A549 (cell line): ENCODE measurements at regions not wholly inside any gene's neighbourhood (a gene's known extent, or its start where the extent isn't known, plus 50 kb on each side); places are given as distances from the start of the nearest gene placed in this dataset.

Experiments used
- ATAC-seq, 2 experiments: fragments of 200-7000 bp in 1 of 2; fragments of >200 bp in 1 of 2; cut with Nextera tagmentation in 1 of 2; cut with Tn5 transposase in 1 of 2; 3 replicates each; pipeline versions ENCODE4 v1.8.0 to v1.9.1; 2018 to 2020; ENCODE audit warnings: mild to moderate bottlenecking in 1 of 2, moderate library complexity in 1 of 2
- CTCF ChIA-PET: fragments of 300-600 bp; sonication (Branson Sonifier 250); formaldehyde crosslinking; extraction: SDS; loops from one replicate; lab custom pipeline; 2021; ENCODE audit warnings: antibody characterized with exemption, inconsistent platforms; lab: Yijun Ruan, JAX
- POLR2A ChIA-PET: fragments of 350-600 bp; formaldehyde crosslinking; extraction: SDS; loops from one replicate; lab custom pipeline; 2021; ENCODE audit warnings: antibody characterized with exemption, inconsistent platforms; lab: Yijun Ruan, JAX
- DNase-seq, 2 experiments: peaks; one replicate each; pipeline versions ENCODE4 v3.0.0 to v3.0.0-alpha.2; 2011 to 2016; ENCODE audit warnings: low read depth in 1 of 2, low spot score in 1 of 2
- FAIRE-seq: peaks from 2 replicates; lab custom pipeline; 2011; peaks lifted over from hg19 to GRCh38; lab: Jason Lieb, UNC
- H3K27ac ChIP-seq, 2 experiments: fragments of >200 bp; sonication (Bioruptor Twin); formaldehyde crosslinking; 3 replicates each; pipeline ENCODE4 v1.5.1; 2016 to 2017
- H3K4me1 ChIP-seq: fragments of >200 bp; sonication (Bioruptor Twin); formaldehyde crosslinking; 3 replicates; pipeline ENCODE4 v1.6.1; 2016
- H3K4me2 ChIP-seq: fragments of >200 bp; sonication (Bioruptor Twin); formaldehyde crosslinking; 3 replicates; pipeline ENCODE4 v1.6.1; 2016
- H3K4me3 ChIP-seq: fragments of >200 bp; sonication (Bioruptor Twin); formaldehyde crosslinking; 3 replicates; pipeline ENCODE4 v1.5.1; 2016
- H3K9me3 ChIP-seq: fragments of >200 bp; sonication (Bioruptor Twin); formaldehyde crosslinking; 3 replicates; pipeline ENCODE4 v1.6.1; 2016
- BCL3 ChIP-seq: fragments of >200 bp; sonication (Bioruptor Twin); formaldehyde crosslinking; IDR thresholded peaks from 3 replicates; pipeline ENCODE4 v1.6.1; 2016
- CBX8 ChIP-seq: fragments of 200-600 bp; sonication (generic); IDR thresholded peaks from 2 replicates; pipeline ENCODE4 v1.6.1; 2016
- CEBPB ChIP-seq, 2 experiments: fragments of >200 bp in 1 of 2; sonication (Bioruptor Twin) in 1 of 2; formaldehyde crosslinking in 1 of 2; IDR thresholded peaks; 2 replicates each; pipeline ENCODE4 v1.6.1; 2012 to 2016
- CHD2 ChIP-seq: fragments of 150-350 bp; IDR thresholded peaks from 2 replicates; pipeline ENCODE4 v1.6.1; 2014; ENCODE audit warnings: low read length; ENCODE audit not compliant: partially characterized antibody
- CHD4 ChIP-seq: fragments of 200-600 bp; sonication (generic); IDR thresholded peaks from 2 replicates; pipeline ENCODE4 v1.6.1; 2016; ENCODE audit warnings: antibody characterized with exemption, mild to moderate bottlenecking, borderline replicate concordance
- EHMT2 ChIP-seq: fragments of 200-600 bp; sonication (generic); IDR thresholded peaks from 2 replicates; pipeline ENCODE4 v1.6.1; 2016; ENCODE audit warnings: antibody characterized with exemption, low read depth, mild to moderate bottlenecking, moderate library complexity
- FOXS1 ChIP-seq: fragments of 250-450 bp; sonication (Bioruptor Pico); IDR thresholded peaks from 2 replicates; pipeline ENCODE4 v1.5.0; 2020; ENCODE audit warnings: mild to moderate bottlenecking, moderate library complexity
- GATA3 ChIP-seq: IDR thresholded peaks from 2 replicates; pipeline ENCODE4 v1.6.1; 2012; ENCODE audit warnings: borderline replicate concordance
- HDAC2 ChIP-seq: fragments of 200-600 bp; sonication (generic); IDR thresholded peaks from 2 replicates; pipeline ENCODE4 v1.6.1; 2016
- HEYL ChIP-seq: fragments of 250-450 bp; sonication (Bioruptor Pico); IDR thresholded peaks from 2 replicates; pipeline ENCODE4 v1.8.0; 2021; ENCODE audit warnings: mild to moderate bottlenecking, moderate library complexity
- HMGXB4 ChIP-seq: fragments of 250-450 bp; sonication (Bioruptor Pico); IDR thresholded peaks from 2 replicates; pipeline ENCODE4 v1.5.0; 2021; ENCODE audit warnings: mild to moderate bottlenecking, moderate library complexity, borderline replicate concordance
- HOXA7 ChIP-seq: fragments of 250-450 bp; sonication (Bioruptor Pico); IDR thresholded peaks from 2 replicates; pipeline ENCODE4 v1.5.0; 2020; ENCODE audit warnings: mild to moderate bottlenecking, moderate library complexity
- HOXB13 ChIP-seq: fragments of 250-450 bp; sonication (Bioruptor Pico); IDR thresholded peaks from 2 replicates; pipeline ENCODE4 v1.5.0; 2020; ENCODE audit warnings: low read depth, mild to moderate bottlenecking, moderate library complexity
- HOXB5 ChIP-seq: fragments of 250-450 bp; sonication (Bioruptor Pico); IDR thresholded peaks from 2 replicates; pipeline ENCODE4 v1.5.0; 2020; ENCODE audit warnings: mild to moderate bottlenecking, moderate library complexity
- MAX ChIP-seq: IDR thresholded peaks from 2 replicates; pipeline ENCODE4 v1.6.1; 2012
- MAZ ChIP-seq: fragments of 150-350 bp; IDR thresholded peaks from 2 replicates; pipeline ENCODE4 v1.6.1; 2014; ENCODE audit warnings: antibody characterized with exemption, low read depth, low read length, borderline replicate concordance
- NR3C1 ChIP-seq: fragments of >200 bp; sonication (Bioruptor Twin); formaldehyde crosslinking; IDR thresholded peaks from 3 replicates; pipeline ENCODE4 v1.6.1; 2017
- PBX3 ChIP-seq: IDR thresholded peaks from 2 replicates; pipeline ENCODE4 v1.6.1; 2012
- POLR2A ChIP-seq: IDR thresholded peaks from 2 replicates; pipeline ENCODE4 v1.6.1; 2012; ENCODE audit warnings: mild to moderate bottlenecking, low read length
- POLR2AphosphoS2 ChIP-seq: conservative IDR thresholded peaks from 2 replicates; pipeline ENCODE4 v1.6.1; 2012; ENCODE audit warnings: low read length, improper control_type of control experiment, inconsistent platforms
- RARB ChIP-seq: fragments of 250-450 bp; sonication (Bioruptor Pico); IDR thresholded peaks from 2 replicates; pipeline ENCODE4 v1.8.0; 2021; ENCODE audit warnings: mild to moderate bottlenecking, moderate library complexity
- SMC3 ChIP-seq: fragments of >200 bp; sonication (Bioruptor Twin); formaldehyde crosslinking; IDR thresholded peaks from 3 replicates; pipeline ENCODE4 v1.6.1; 2018; ENCODE audit warnings: inconsistent platforms
- TFCP2L1 ChIP-seq: fragments of 250-450 bp; sonication (Bioruptor Pico); IDR thresholded peaks from 2 replicates; pipeline ENCODE4 v1.5.0; 2021; ENCODE audit warnings: mild to moderate bottlenecking
- ZFP36 ChIP-seq: fragments of 450-650 bp; IDR thresholded peaks from 2 replicates; pipeline ENCODE4 v1.6.1; 2014; ENCODE audit warnings: borderline replicate concordance; ENCODE audit not compliant: partially characterized antibody
- ZNF302 ChIP-seq: fragments of 250-450 bp; sonication (Bioruptor Pico); IDR thresholded peaks from 2 replicates; pipeline ENCODE4 v1.9.0; 2021; ENCODE audit warnings: inconsistent platforms, mild to moderate bottlenecking, moderate library complexity
- WGBS: methylation state at CpG from one replicate; pipeline ENCODE4 v1.1.6; 2017; ENCODE audit errors: missing lambda C conversion rate; 5-methylcytosine and 5-hydroxymethylcytosine counted together

GRCh38 chr15:62835762-62836161 is 206.8 kb upstream of the TPM1 start:
- ATAC-seq, result no peak

GRCh38 chr15:62840526-62841268 is 201.8 kb upstream of the TPM1 start:
- ATAC-seq (no peak), FAIRE-seq (no peak), DNase-seq (no peak)
- no peak overlapping the region for H3K4me2 ChIP-seq
- ChIA-PET POLR2A (no interaction called here), CTCF (interaction anchor here (0.8 to 6.2 kb wide), 4 partner anchors 8 to 58 kb away, joined by 3 to 26 read pairs (median 5); no protein-coding TSS in a partner anchor)
- H3K4me3 ChIP-seq, result no peak overlapping the region
- WGBS, result 90% methylated on average over 22 of the region's 22 CpGs
- H3K9me3 ChIP-seq, result no peaks in the 10 kb centered on the region
- TF ChIP-seq HOXB13 (CRISPR knock-in tag), result no peak
- H3K27ac ChIP-seq, result peak overlapping the region in 1 of 2 experiments; percentile 91; a peak in 3 of 6 replicates
- H3K4me1 ChIP-seq, result peaks cover 25% of the 10 kb centered on the region

More at GRCh38 chr15:62835762-62836161, 206.8 kb upstream of the TPM1 start:
- H3K9me3 ChIP-seq, result no peaks in the 10 kb centered on the region
- H3K27ac ChIP-seq, result 0 out of 6 replicates have a peak overlapping the region, but pooled peaks of 1 of the 2 experiments have one; percentile 2
- no peak overlapping the region for H3K4me3 ChIP-seq
- H3K4me2 ChIP-seq, result no peak overlapping the region
- FAIRE-seq (no peak), DNase-seq (no peak)
- no peaks in the 10 kb centered on the region for H3K4me1 ChIP-seq
- TF ChIP-seq HDAC2 (no peak), NR3C1 (no peak), HEYL (CRISPR knock-in tag) (no peak), CHD2 (no peak), SMC3 (no peak), CBX8 (no peak), ZFP36 (no peak), TFCP2L1 (CRISPR knock-in tag) (no peak), EHMT2 (no peak), HMGXB4 (CRISPR knock-in tag) (no peak), BCL3 (no peak), GATA3 (no peak), POLR2A (no peak), MAX (no peak), POLR2AphosphoS2 (no peak), HOXA7 (no peak), ZNF302 (no peak), CHD4 (no peak), PBX3 (no peak), CEBPB (IDR thresholded peaks at IDR 0.05) (no peak)
- ChIA-PET CTCF (no interaction called here), POLR2A (no interaction called here)
- WGBS, result 94% methylated on average over 13 of the region's 16 CpGs

GRCh38 chr15:62841269-62841628 is 201.3 kb upstream of the TPM1 start:
- no peak for DNase-seq
- Histone ChIP-seq H3K4me1 (peaks cover 31% of the 10 kb centered on the region), H3K4me2 (peak overlapping the region; percentile 36; the same call in 1 of the 3 replicates), H3K27ac (peak overlapping the region in 1 of 2 experiments; percentile 91; a peak in 3 of 6 replicates), H3K4me3 (no peak overlapping the region), H3K9me3 (no peaks in the 10 kb centered on the region)
- TF ChIP-seq ZNF302 (no peak), CEBPB (IDR thresholded peaks at IDR 0.05) (no peak), HOXB5 (CRISPR knock-in tag) (no peak), MAZ (no peak), RARB (no peak), FOXS1 (CRISPR knock-in tag) (no peak), ZFP36 (no peak), POLR2AphosphoS2 (no peak), CBX8 (no peak), HMGXB4 (CRISPR knock-in tag) (no peak)
- POLR2A ChIA-PET, result no interaction called here
- CTCF ChIA-PET, result interaction anchor here (1.0 to 6.2 kb wide), 3 partner anchors 8 to 99 kb away, joined by 4 to 26 read pairs (median 4); no protein-coding TSS in a partner anchor
- no peak for FAIRE-seq
- no peak for ATAC-seq
- WGBS, result 76% methylated on average over 10 of the region's 10 CpGs
